ENCODE measurements at regions not wholly inside any gene's neighbourhood (a gene's known extent, or its start where the extent isn't known, plus 50 kb on each side); places are given as distances from the start of the nearest gene placed in this dataset.

- Histone ChIP-seq H3K4me3 (ENCODE audit: low read depth, low read length) (no peak overlapping the region), H3K27ac (ENCODE audit: low read depth) (no peak overlapping the region), H3K4me1 (ENCODE audit: insufficient read depth) (no peaks in the 10 kb centered on the region), H3K36me3 (ENCODE audit: insufficient read depth) (no peaks in the 10 kb centered on the region)
- no peak for DNase-seq (ENCODE audit: extremely low spot score)
- WGBS = 98% methylated on average over 2 of the region's 2 CpGs
Measured at GRCh38 chr14:54123841-54124240, 167.2 kb upstream of the BMP4 start.

- Histone ChIP-seq H3K4me3 (ENCODE audit: low read depth, low read length) (no peak overlapping the region), H3K4me1 (ENCODE audit: insufficient read depth) (no peaks in the 10 kb centered on the region), H3K27ac (ENCODE audit: low read depth) (no peak overlapping the region), H3K36me3 (ENCODE audit: insufficient read depth) (no peaks in the 10 kb centered on the region)
- WGBS = 92% methylated on average over 3 of the region's 3 CpGs
- no peak for DNase-seq (ENCODE audit: extremely low spot score)
Measured at GRCh38 chr14:54125109-54125508, 168.5 kb upstream of the BMP4 start.

GRCh38 chr14:54126947-54127346 lies 170.3 kb upstream of the BMP4 start:
- WGBS = 96% methylated on average over 3 of the region's 3 CpGs
- Histone ChIP-seq H3K4me1 (ENCODE audit: insufficient read depth) (no peaks in the 10 kb centered on the region), H3K36me3 (ENCODE audit: insufficient read depth) (no peaks in the 10 kb centered on the region), H3K27ac (ENCODE audit: low read depth) (no peak overlapping the region), H3K4me3 (ENCODE audit: low read depth, low read length) (no peak overlapping the region)
- no peak for DNase-seq (ENCODE audit: extremely low spot score)

- DNase-seq (ENCODE audit: extremely low spot score) = no peak
- Histone ChIP-seq H3K4me1 (ENCODE audit: insufficient read depth) (no peaks in the 10 kb centered on the region), H3K36me3 (ENCODE audit: insufficient read depth) (no peaks in the 10 kb centered on the region), H3K4me3 (ENCODE audit: low read depth, low read length) (no peak overlapping the region), H3K27ac (ENCODE audit: low read depth) (no peak overlapping the region)
- 41% methylated on average over 2 of the region's 2 CpGs for WGBS
Measured at GRCh38 chr14:54127526-54127925, 170.9 kb upstream of the BMP4 start.

- 70% methylated on average over 5 of the region's 5 CpGs for WGBS
Measured at GRCh38 chr14:54129850-54130640, 173.4 kb upstream of the BMP4 start.

GRCh38 chr14:54132496-54132895 lies 175.9 kb upstream of the BMP4 start:
- Histone ChIP-seq H3K27ac (ENCODE audit: low read depth) (no peak overlapping the region), H3K36me3 (ENCODE audit: insufficient read depth) (no peaks in the 10 kb centered on the region), H3K4me3 (ENCODE audit: low read depth, low read length) (no peak overlapping the region), H3K4me1 (ENCODE audit: insufficient read depth) (no peaks in the 10 kb centered on the region)
- WGBS = 84% methylated on average over 3 of the region's 3 CpGs
- no peak for DNase-seq (ENCODE audit: extremely low spot score)

More at GRCh38 chr14:54129850-54130640, 173.4 kb upstream of the BMP4 start:
- Histone ChIP-seq H3K4me1 (ENCODE audit: insufficient read depth) (no peaks in the 10 kb centered on the region), H3K4me3 (ENCODE audit: low read depth, low read length) (no peak overlapping the region), H3K27ac (ENCODE audit: low read depth) (no peak overlapping the region), H3K36me3 (ENCODE audit: insufficient read depth) (no peaks in the 10 kb centered on the region)
- DNase-seq (ENCODE audit: extremely low spot score) = no peak

- no peak for DNase-seq (ENCODE audit: extremely low spot score)
- WGBS = 72% methylated on average over 3 of the region's 3 CpGs
- H3K4me1 ChIP-seq (ENCODE audit: insufficient read depth) = no peaks in the 10 kb centered on the region
- no peaks in the 10 kb centered on the region for H3K36me3 ChIP-seq (ENCODE audit: insufficient read depth)
- no peak overlapping the region for H3K4me3 ChIP-seq (ENCODE audit: low read depth, low read length)
- no peak overlapping the region for H3K27ac ChIP-seq (ENCODE audit: low read depth)
Measured at GRCh38 chr14:54133896-54134295, 177.3 kb upstream of the BMP4 start.

- no peak for DNase-seq (ENCODE audit: extremely low spot score)
- H3K27ac ChIP-seq (ENCODE audit: low read depth) = no peak overlapping the region
- 87% methylated on average over 3 of the region's 3 CpGs for WGBS
- no peaks in the 10 kb centered on the region for H3K4me1 ChIP-seq (ENCODE audit: insufficient read depth)
- no peaks in the 10 kb centered on the region for H3K36me3 ChIP-seq (ENCODE audit: insufficient read depth)
- H3K4me3 ChIP-seq (ENCODE audit: low read depth, low read length) = no peak overlapping the region
Measured at GRCh38 chr14:54135804-54136280, 179.2 kb upstream of the BMP4 start.

GRCh38 chr14:54136894-54137613 lies 180.4 kb upstream of the BMP4 start:
- DNase-seq (ENCODE audit: extremely low spot score) = no peak
- no peaks in the 10 kb centered on the region for H3K4me1 ChIP-seq (ENCODE audit: insufficient read depth)
- 83% methylated on average over 6 of the region's 6 CpGs for WGBS
- no peak overlapping the region for H3K27ac ChIP-seq (ENCODE audit: low read depth)
- no peaks in the 10 kb centered on the region for H3K36me3 ChIP-seq (ENCODE audit: insufficient read depth)
- no peak overlapping the region for H3K4me3 ChIP-seq (ENCODE audit: low read depth, low read length)

- Histone ChIP-seq H3K27ac (ENCODE audit: low read depth) (no peak overlapping the region), H3K4me3 (ENCODE audit: low read depth, low read length) (no peak overlapping the region), H3K36me3 (ENCODE audit: insufficient read depth) (no peaks in the 10 kb centered on the region), H3K4me1 (ENCODE audit: insufficient read depth) (no peaks in the 10 kb centered on the region)
- 75% methylated on average over 1 of the region's 1 CpG for WGBS
- DNase-seq (ENCODE audit: extremely low spot score) = no peak
Measured at GRCh38 chr14:54137614-54137961, 181.0 kb upstream of the BMP4 start.

- H3K4me1 ChIP-seq (ENCODE audit: insufficient read depth) = no peaks in the 10 kb centered on the region
- no peak overlapping the region for H3K4me3 ChIP-seq (ENCODE audit: low read depth, low read length)
- no peak overlapping the region for H3K27ac ChIP-seq (ENCODE audit: low read depth)
- WGBS = 45% methylated on average over 1 of the region's 1 CpG
- no peak for DNase-seq (ENCODE audit: extremely low spot score)
- no peaks in the 10 kb centered on the region for H3K36me3 ChIP-seq (ENCODE audit: insufficient read depth)
Measured at GRCh38 chr14:54138024-54138353, 181.4 kb upstream of the BMP4 start.

- WGBS = 74% methylated on average over 2 of the region's 2 CpGs
- no peak overlapping the region for H3K4me3 ChIP-seq (ENCODE audit: low read depth, low read length)
- no peak overlapping the region for H3K27ac ChIP-seq (ENCODE audit: low read depth)
- no peak for DNase-seq (ENCODE audit: extremely low spot score)
- H3K4me1 ChIP-seq (ENCODE audit: insufficient read depth) = no peaks in the 10 kb centered on the region
- H3K36me3 ChIP-seq (ENCODE audit: insufficient read depth) = no peaks in the 10 kb centered on the region
Measured at GRCh38 chr14:54138354-54139038, 181.9 kb upstream of the BMP4 start.

GRCh38 chr14:54140551-54140950 lies 183.9 kb upstream of the BMP4 start:
- Histone ChIP-seq H3K27ac (ENCODE audit: low read depth) (no peak overlapping the region), H3K4me1 (ENCODE audit: insufficient read depth) (no peaks in the 10 kb centered on the region), H3K4me3 (ENCODE audit: low read depth, low read length) (no peak overlapping the region), H3K36me3 (ENCODE audit: insufficient read depth) (no peaks in the 10 kb centered on the region)
- no peak for DNase-seq (ENCODE audit: extremely low spot score)
- WGBS = 71% methylated on average over 1 of the region's 1 CpG

- Histone ChIP-seq H3K27ac (ENCODE audit: low read depth) (no peak overlapping the region), H3K36me3 (ENCODE audit: insufficient read depth) (no peaks in the 10 kb centered on the region), H3K4me1 (ENCODE audit: insufficient read depth) (no peaks in the 10 kb centered on the region), H3K4me3 (ENCODE audit: low read depth, low read length) (no peak overlapping the region)
- no peak for DNase-seq (ENCODE audit: extremely low spot score)
- WGBS = 93% methylated on average over 2 of the region's 2 CpGs
Measured at GRCh38 chr14:54146601-54147000, 190.0 kb upstream of the BMP4 start.
